ENCODE measurements at regions not wholly inside any gene's neighbourhood (a gene's known extent, or its start where the extent isn't known, plus 50 kb on each side); places are given as distances from the start of the nearest gene placed in this dataset.
A peak's percentile ranks its signal among the peaks of the same experiment; 100 is the strongest.

GRCh38 chr2:151197184-151198108 lies 64.2 kb downstream of the RBM43 start:
- POLR2A ChIA-PET = no interaction called here
- Histone ChIP-seq H3K27ac (ENCODE audit: extremely low read depth, low read depth, low read length) (no peak overlapping the region), H3K9me3 (ENCODE audit: control insufficient read depth, insufficient read depth, low read depth, low read length) (no peaks in the 10 kb centered on the region), H3K36me3 (ENCODE audit: control insufficient read depth in 2 of 2, insufficient read depth in 1 of 2, low read length in 2 of 2) (no peaks in the 10 kb centered on the region), H3K4me1 (ENCODE audit: control insufficient read depth, insufficient read depth, low read length) (no peaks in the 10 kb centered on the region), H3K4me3 (ENCODE audit: low read depth, low read length) (no peak overlapping the region)
- CTCF ChIA-PET = interaction anchor here (0.7 kb wide), 1 partner anchor 9 kb away, joined by 3 read pairs; no protein-coding TSS in a partner anchor
- TF ChIP-seq ZNF248 (tag by site-specific recombination; IDR thresholded peaks at IDR 0.05) = no peak
- peak; percentile 82 for TF ChIP-seq SETDB1 (IDR thresholded peaks at IDR 0.05; ENCODE audit: insufficient read length, low read length)

- TF ChIP-seq ZNF341 (tag by site-specific recombination; IDR thresholded peaks at IDR 0.05; ENCODE audit: low read depth) (no peak), ZNF660 (tag by site-specific recombination; IDR thresholded peaks at IDR 0.05) (peak; percentile 53; the same call in 1 of the 2 replicates), ZBTB48 (tag by site-specific recombination; IDR thresholded peaks at IDR 0.05) (no peak)
- ChIA-PET CTCF (interaction anchor here (0.6 kb wide), 1 partner anchor 9 kb away, joined by 3 read pairs; no protein-coding TSS in a partner anchor), POLR2A (no interaction called here)
- no peak overlapping the region for H3K4me3 ChIP-seq (ENCODE audit: low read depth, low read length)
- H3K27ac ChIP-seq (ENCODE audit: extremely low read depth, low read depth, low read length) = no peak overlapping the region
- no peaks in the 10 kb centered on the region for H3K9me3 ChIP-seq (ENCODE audit: control insufficient read depth, insufficient read depth, low read depth, low read length)
- H3K4me1 ChIP-seq (ENCODE audit: control insufficient read depth, insufficient read depth, low read length) = no peaks in the 10 kb centered on the region
- H3K36me3 ChIP-seq (ENCODE audit: control insufficient read depth in 2 of 2, insufficient read depth in 1 of 2, low read length in 2 of 2) = no peaks in the 10 kb centered on the region
These were observed 68.1 kb downstream of the RBM43 start for GRCh38 chr2:151193576-151193975.

GRCh38 chr2:151192681-151193080 lies 69.0 kb downstream of the RBM43 start:
- Histone ChIP-seq H3K9me3 (ENCODE audit: control insufficient read depth, insufficient read depth, low read depth, low read length) (no peaks in the 10 kb centered on the region), H3K36me3 (ENCODE audit: control insufficient read depth in 2 of 2, insufficient read depth in 1 of 2, low read length in 2 of 2) (no peaks in the 10 kb centered on the region), H3K4me3 (ENCODE audit: low read depth, low read length) (no peak overlapping the region), H3K27ac (ENCODE audit: extremely low read depth, low read depth, low read length) (no peak overlapping the region), H3K4me1 (ENCODE audit: control insufficient read depth, insufficient read depth, low read length) (no peaks in the 10 kb centered on the region)
- POLR2A ChIA-PET = no interaction called here
- CTCF ChIA-PET = interaction anchor here (0.6 to 1.6 kb wide), 5 partner anchors 8 to 658 kb away, joined by 3 to 4 read pairs (median 3); no protein-coding TSS in a partner anchor
- TF ChIP-seq ZNF777 (tag by site-specific recombination; IDR thresholded peaks at IDR 0.05; ENCODE audit: borderline replicate concordance) (no peak), ZNF112 (tag by site-specific recombination; IDR thresholded peaks at IDR 0.05) (no peak), ZFHX2 (tag by site-specific recombination; conservative IDR thresholded peaks at IDR 0.05) (no peak), ZNF433 (tag by site-specific recombination; IDR thresholded peaks at IDR 0.05; ENCODE audit: low read depth) (no peak), ZNF2 (tag by site-specific recombination; IDR thresholded peaks at IDR 0.05) (no peak), HOXC10 (CRISPR knock-in tag; IDR thresholded peaks at IDR 0.05) (no peak), KLF17 (tag by site-specific recombination; IDR thresholded peaks at IDR 0.05) (no peak), ZNF157 (tag by site-specific recombination; IDR thresholded peaks at IDR 0.05) (no peak), GLI4 (tag by site-specific recombination; IDR thresholded peaks at IDR 0.05) (no peak), ZBTB26 (tag by site-specific recombination; optimal IDR thresholded peaks at IDR 0.05) (no peak), FEZF1 (tag by site-specific recombination; IDR thresholded peaks at IDR 0.05) (no peak), BCL11A (tag by site-specific recombination; IDR thresholded peaks at IDR 0.05; ENCODE audit: low read depth) (no peak), TRIM28 (IDR thresholded peaks at IDR 0.05; ENCODE audit: borderline replicate concordance, low read length) (no peak), ZNF555 (tag by site-specific recombination; conservative IDR thresholded peaks at IDR 0.05) (no peak), PRDM2 (tag by site-specific recombination; IDR thresholded peaks at IDR 0.05; ENCODE audit: borderline replicate concordance) (no peak)

Measured in HEK293 (cell line).